Mammary epithelial cell (primary cell): ENCODE measurements at regions not wholly inside any gene's neighbourhood (a gene's known extent, or its start where the extent isn't known, plus 50 kb on each side); places are given as distances from the start of the nearest gene placed in this dataset.

ENCODE experiments used
- EZH2 ChIP-seq: IDR thresholded peaks from 2 replicates; pipeline ENCODE4 v1.6.1; 2012; ENCODE audit warnings: low read length, inconsistent platforms, borderline replicate concordance
- TF ChIP-seq, protein P1 (sequence below), 2 donors: IDR thresholded peaks in 1 of 2; conservative IDR thresholded peaks in 1 of 2; 2 replicates each; pipeline ENCODE4 v1.5.1; 2011 to 2012; ENCODE audit warnings: inconsistent platforms in 2 of 2, low read length in 2 of 2, mild to moderate bottlenecking in 2 of 2, control low read depth in 1 of 2, low read depth in 1 of 2; ENCODE audit not compliant: insufficient read depth in 1 of 2; ENCODE audit errors: extremely low read depth in 1 of 2

- TF ChIP-seq, protein P1, sequence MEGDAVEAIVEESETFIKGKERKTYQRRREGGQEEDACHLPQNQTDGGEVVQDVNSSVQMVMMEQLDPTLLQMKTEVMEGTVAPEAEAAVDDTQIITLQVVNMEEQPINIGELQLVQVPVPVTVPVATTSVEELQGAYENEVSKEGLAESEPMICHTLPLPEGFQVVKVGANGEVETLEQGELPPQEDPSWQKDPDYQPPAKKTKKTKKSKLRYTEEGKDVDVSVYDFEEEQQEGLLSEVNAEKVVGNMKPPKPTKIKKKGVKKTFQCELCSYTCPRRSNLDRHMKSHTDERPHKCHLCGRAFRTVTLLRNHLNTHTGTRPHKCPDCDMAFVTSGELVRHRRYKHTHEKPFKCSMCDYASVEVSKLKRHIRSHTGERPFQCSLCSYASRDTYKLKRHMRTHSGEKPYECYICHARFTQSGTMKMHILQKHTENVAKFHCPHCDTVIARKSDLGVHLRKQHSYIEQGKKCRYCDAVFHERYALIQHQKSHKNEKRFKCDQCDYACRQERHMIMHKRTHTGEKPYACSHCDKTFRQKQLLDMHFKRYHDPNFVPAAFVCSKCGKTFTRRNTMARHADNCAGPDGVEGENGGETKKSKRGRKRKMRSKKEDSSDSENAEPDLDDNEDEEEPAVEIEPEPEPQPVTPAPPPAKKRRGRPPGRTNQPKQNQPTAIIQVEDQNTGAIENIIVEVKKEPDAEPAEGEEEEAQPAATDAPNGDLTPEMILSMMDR (conservative IDR thresholded peaks at IDR 0.05 in 1 of 2, IDR thresholded peaks at IDR 0.05 in 1 of 2; ENCODE audit: extremely low read depth in 1 of 2, insufficient read depth in 1 of 2, low read depth in 1 of 2, low read length in 2 of 2): no peak
- no peak for TF ChIP-seq EZH2
These were observed 489.3 kb downstream of the SIPA1L2 start for GRCh38 chr1:232140419-232141166.
